Keratinocyte (primary cell): ENCODE measurements at regions not wholly inside any gene's neighbourhood (a gene's known extent, or its start where the extent isn't known, plus 50 kb on each side); places are given as distances from the start of the nearest gene placed in this dataset.

ENCODE experiments used
- DNase-seq: peaks from one replicate; pipeline ENCODE4 v3.0.0-alpha.2; 2011; ENCODE audit warnings: low read depth, missing footprints, low spot score
- FAIRE-seq: peaks from 2 replicates; lab custom pipeline; 2011; peaks lifted over from hg19 to GRCh38; lab: Jason Lieb, UNC
- H2AFZ ChIP-seq: 2 replicates; pipeline ENCODE4 v1.6.0; 2012; ENCODE audit warnings: low read length, control low read depth, inconsistent platforms; ENCODE audit not compliant: control insufficient read depth
- H3K27ac ChIP-seq: 2 replicates; pipeline ENCODE4 v1.5.1; 2011; ENCODE audit warnings: low read length; ENCODE audit not compliant: control insufficient read depth, insufficient read depth
- H3K27me3 ChIP-seq: 3 replicates; pipeline ENCODE4 v1.6.0; 2011; ENCODE audit warnings: low read length; ENCODE audit not compliant: control insufficient read depth, insufficient read depth; ENCODE audit errors: extremely low read depth
- H3K36me3 ChIP-seq, 2 experiments: 2 replicates in 1 of 2; 3 replicates in 1 of 2; pipeline ENCODE4 v1.5.1; 2011; ENCODE audit warnings: low read length in 2 of 2, mild to moderate bottlenecking in 1 of 2; ENCODE audit not compliant: control insufficient read depth in 2 of 2, insufficient read depth in 2 of 2; ENCODE audit errors: extremely low read depth in 1 of 2
- H3K4me1 ChIP-seq: 3 replicates; pipeline ENCODE4 v1.5.1; 2011; ENCODE audit warnings: low read length; ENCODE audit not compliant: control insufficient read depth, insufficient read depth; ENCODE audit errors: extremely low read depth
- H3K4me2 ChIP-seq: 3 replicates; pipeline ENCODE4 v1.6.0; 2011; ENCODE audit warnings: low read depth, low read length; ENCODE audit not compliant: control insufficient read depth, insufficient read depth; ENCODE audit errors: extremely low read depth
- H3K4me3 ChIP-seq, 3 experiments: fragments of 200-600 bp in 1 of 3; sonication (generic) in 1 of 3; 2 replicates in 2 of 3; 3 replicates in 1 of 3; pipeline ENCODE4 v1.5.1; 2011 to 2016; ENCODE audit warnings: low read length in 3 of 3, mild to moderate bottlenecking in 3 of 3, control low read depth in 2 of 3, inconsistent platforms in 1 of 3, low read depth in 1 of 3, mixed read lengths in 1 of 3, mixed run types in 1 of 3, moderate library complexity in 1 of 3; ENCODE audit not compliant: control insufficient read depth in 2 of 3, insufficient read depth in 2 of 3; ENCODE audit errors: extremely low read depth in 1 of 3
- H3K79me2 ChIP-seq: 2 replicates; pipeline ENCODE4 v1.6.0; 2012; ENCODE audit warnings: low read length; ENCODE audit not compliant: control insufficient read depth, insufficient read depth
- H3K9ac ChIP-seq: 3 replicates; pipeline ENCODE4 v1.6.0; 2011; ENCODE audit warnings: low read length; ENCODE audit not compliant: control insufficient read depth, insufficient read depth; ENCODE audit errors: extremely low read depth
- H3K9me1 ChIP-seq: 3 replicates; pipeline ENCODE4 v1.6.0; 2011; ENCODE audit warnings: low read length; ENCODE audit not compliant: control insufficient read depth, insufficient read depth; ENCODE audit errors: extremely low read depth
- H3K9me3 ChIP-seq: 2 replicates; pipeline ENCODE4 v1.5.1; 2012; ENCODE audit warnings: low read depth, low read length; ENCODE audit not compliant: control insufficient read depth
- H4K20me1 ChIP-seq: 3 replicates; pipeline ENCODE4 v1.6.0; 2011; ENCODE audit warnings: low read length; ENCODE audit not compliant: control insufficient read depth, insufficient read depth; ENCODE audit errors: extremely low read depth
- EZH2 ChIP-seq: IDR thresholded peaks from one replicate; pipeline ENCODE4 v1.6.1; 2012; ENCODE audit warnings: inconsistent platforms, mild to moderate bottlenecking, low read length, moderate library complexity
- dilution Hi-C: fragments of 300-500 bp; cut with MboI; formaldehyde crosslinking; loops from one replicate; pipeline ENCODE4 v1.7.0; 2020; ENCODE audit warnings: low sequenced_read_pairs; ENCODE audit not compliant: extremely low pct_ligation_motif_present
- TF ChIP-seq, protein P1 (sequence below), 3 experiments: IDR thresholded peaks in 1 of 3; conservative IDR thresholded peaks in 1 of 3; optimal IDR thresholded peaks in 1 of 3; 2 replicates in 2 of 3; 3 replicates in 1 of 3; pipeline versions ENCODE3 to v1.5.1; 2011; ENCODE audit warnings: low read length in 3 of 3, mild to moderate bottlenecking in 3 of 3, moderate library complexity in 2 of 3, control low read depth in 1 of 3, inconsistent platforms in 1 of 3; ENCODE audit not compliant: insufficient read depth in 2 of 3; ENCODE audit errors: extremely low read depth in 1 of 3

- no peak overlapping the region for H2AFZ ChIP-seq
- dilution Hi-C loops: no loop called here
- FAIRE-seq (no peak), DNase-seq (no peak)
- peaks cover 6% of the 10 kb centered on the region for H3K27me3 ChIP-seq
- no peak for TF ChIP-seq EZH2
- TF ChIP-seq, protein P1, sequence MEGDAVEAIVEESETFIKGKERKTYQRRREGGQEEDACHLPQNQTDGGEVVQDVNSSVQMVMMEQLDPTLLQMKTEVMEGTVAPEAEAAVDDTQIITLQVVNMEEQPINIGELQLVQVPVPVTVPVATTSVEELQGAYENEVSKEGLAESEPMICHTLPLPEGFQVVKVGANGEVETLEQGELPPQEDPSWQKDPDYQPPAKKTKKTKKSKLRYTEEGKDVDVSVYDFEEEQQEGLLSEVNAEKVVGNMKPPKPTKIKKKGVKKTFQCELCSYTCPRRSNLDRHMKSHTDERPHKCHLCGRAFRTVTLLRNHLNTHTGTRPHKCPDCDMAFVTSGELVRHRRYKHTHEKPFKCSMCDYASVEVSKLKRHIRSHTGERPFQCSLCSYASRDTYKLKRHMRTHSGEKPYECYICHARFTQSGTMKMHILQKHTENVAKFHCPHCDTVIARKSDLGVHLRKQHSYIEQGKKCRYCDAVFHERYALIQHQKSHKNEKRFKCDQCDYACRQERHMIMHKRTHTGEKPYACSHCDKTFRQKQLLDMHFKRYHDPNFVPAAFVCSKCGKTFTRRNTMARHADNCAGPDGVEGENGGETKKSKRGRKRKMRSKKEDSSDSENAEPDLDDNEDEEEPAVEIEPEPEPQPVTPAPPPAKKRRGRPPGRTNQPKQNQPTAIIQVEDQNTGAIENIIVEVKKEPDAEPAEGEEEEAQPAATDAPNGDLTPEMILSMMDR (optimal IDR thresholded peaks at IDR 0.05 in 1 of 3, IDR thresholded peaks at IDR 0.05 in 1 of 3, conservative IDR thresholded peaks at IDR 0.05 in 1 of 3; ENCODE audit: extremely low read depth in 1 of 3, insufficient read depth in 2 of 3, low read length in 3 of 3): no peak
- peak overlapping the region; percentile 26 for H3K9ac ChIP-seq
- H3K4me1 ChIP-seq: peaks cover 17% of the 10 kb centered on the region
- no peak overlapping the region for H3K4me3 ChIP-seq
- H3K27ac ChIP-seq: peak overlapping the region; percentile 69
- H3K9me3 ChIP-seq: no peaks in the 10 kb centered on the region
- no peaks in the 10 kb centered on the region for H4K20me1 ChIP-seq
- no peaks in the 10 kb centered on the region for H3K79me2 ChIP-seq
- no peaks in the 10 kb centered on the region for H3K36me3 ChIP-seq
- H3K9me1 ChIP-seq: no peaks in the 10 kb centered on the region
- H3K4me2 ChIP-seq: no peak overlapping the region
Observed at GRCh38 chr2:238685327-238685709, 162.6 kb upstream of the TWIST2 start.

- no peak overlapping the region for H3K4me2 ChIP-seq
- H3K27me3 ChIP-seq: peaks cover 6% of the 10 kb centered on the region
- H3K9me3 ChIP-seq: no peaks in the 10 kb centered on the region
- H3K36me3 ChIP-seq: no peaks in the 10 kb centered on the region
- H3K9me1 ChIP-seq: no peaks in the 10 kb centered on the region
- no peak for TF ChIP-seq EZH2
- TF ChIP-seq, protein P1 (optimal IDR thresholded peaks at IDR 0.05 in 1 of 3, IDR thresholded peaks at IDR 0.05 in 1 of 3, conservative IDR thresholded peaks at IDR 0.05 in 1 of 3; ENCODE audit: extremely low read depth in 1 of 3, insufficient read depth in 2 of 3, low read length in 3 of 3): peak in 1 of 3 experiments; percentile 19
- H3K9ac ChIP-seq: no peak overlapping the region
- no peaks in the 10 kb centered on the region for H3K79me2 ChIP-seq
- no peak overlapping the region for H3K4me3 ChIP-seq
- peaks cover 17% of the 10 kb centered on the region for H3K4me1 ChIP-seq
- H3K27ac ChIP-seq: no peak overlapping the region
- DNase-seq: no peak
- dilution Hi-C loops: no loop called here
- no peaks in the 10 kb centered on the region for H4K20me1 ChIP-seq
- no peak for FAIRE-seq
- H2AFZ ChIP-seq: no peak overlapping the region
Observed at GRCh38 chr2:238685713-238686112, 162.2 kb upstream of the TWIST2 start.
